Caki2 (cell line): ENCODE measurements at regions not wholly inside any gene's neighbourhood (a gene's known extent, or its start where the extent isn't known, plus 50 kb on each side); places are given as distances from the start of the nearest gene placed in this dataset.
A peak's percentile ranks its signal among the peaks of the same experiment; 100 is the strongest.

Experiments used
- DNase-seq: peaks from one replicate; pipeline ENCODE4 v3.0.0-alpha.2; 2015; ENCODE audit warnings: low read depth
- in situ Hi-C: cut with HindIII; loops from 2 replicates; pipeline ENCODE4 v1.10.0; 2016; ENCODE audit warnings: low sequenced_read_pairs, low pct_unique_long_range_greater_than_20kb, mixed read lengths

GRCh38 chr2:117523267-117523666 is 291.2 kb upstream of the DDX18 start:
- peak; percentile 45 for DNase-seq

GRCh38 chr2:117523711-117524238 is 290.7 kb upstream of the DDX18 start:
- in situ Hi-C loops: no loop called here
- no peak for DNase-seq

More at GRCh38 chr2:117523267-117523666, 291.2 kb upstream of the DDX18 start:
- in situ Hi-C loops: no loop called here

GRCh38 chr2:117536139-117536538 is 278.4 kb upstream of the DDX18 start:
- no peak for DNase-seq
- in situ Hi-C loops: no loop called here

- in situ Hi-C loops: no loop called here
- no peak for DNase-seq
Observed at GRCh38 chr2:117537032-117537431, 277.5 kb upstream of the DDX18 start.

GRCh38 chr2:117551858-117552257 is 262.6 kb upstream of the DDX18 start:
- in situ Hi-C loops: no loop called here

GRCh38 chr2:117553448-117553847 is 261.0 kb upstream of the DDX18 start:
- in situ Hi-C loops: no loop called here
- no peak for DNase-seq

More at GRCh38 chr2:117551858-117552257, 262.6 kb upstream of the DDX18 start:
- no peak for DNase-seq

GRCh38 chr2:117555965-117556364 is 258.5 kb upstream of the DDX18 start:
- in situ Hi-C loops: no loop called here
- no peak for DNase-seq

- in situ Hi-C loops: no loop called here
- DNase-seq: no peak
Observed at GRCh38 chr2:117557626-117558025, 256.9 kb upstream of the DDX18 start.

GRCh38 chr2:117562654-117563053 is 251.8 kb upstream of the DDX18 start:
- DNase-seq: no peak
- in situ Hi-C loops: no loop called here

GRCh38 chr2:117571590-117572349 is 242.7 kb upstream of the DDX18 start:
- DNase-seq: no peak
- in situ Hi-C loops: no loop called here

GRCh38 chr2:117587310-117587709 is 227.2 kb upstream of the DDX18 start:
- in situ Hi-C loops: no loop called here
- no peak for DNase-seq

- in situ Hi-C loops: no loop called here
- DNase-seq: no peak
Observed at GRCh38 chr2:117603060-117603459, 211.4 kb upstream of the DDX18 start.

- in situ Hi-C loops: no loop called here
- no peak for DNase-seq
Observed at GRCh38 chr2:117603567-117603966, 210.9 kb upstream of the DDX18 start.

- in situ Hi-C loops: no loop called here
- DNase-seq: no peak
Observed at GRCh38 chr2:117607202-117607601, 207.3 kb upstream of the DDX18 start.

GRCh38 chr2:117613101-117613500 is 201.4 kb upstream of the DDX18 start:
- in situ Hi-C loops: no loop called here
- no peak for DNase-seq

GRCh38 chr2:117614296-117614695 is 200.2 kb upstream of the DDX18 start:
- in situ Hi-C loops: no loop called here
- no peak for DNase-seq

- in situ Hi-C loops: no loop called here
Observed at GRCh38 chr2:117614823-117615534, 199.5 kb upstream of the DDX18 start.

GRCh38 chr2:117618607-117619006 is 195.9 kb upstream of the DDX18 start:
- in situ Hi-C loops: no loop called here
- DNase-seq: no peak

More at GRCh38 chr2:117614823-117615534, 199.5 kb upstream of the DDX18 start:
- DNase-seq: no peak

GRCh38 chr2:117621326-117621725 is 193.2 kb upstream of the DDX18 start:
- in situ Hi-C loops: no loop called here
- no peak for DNase-seq
